Spleen (tissue), 7 donors: ENCODE measurements at regions not wholly inside any gene's neighbourhood (a gene's known extent, or its start where the extent isn't known, plus 50 kb on each side); places are given as distances from the start of the nearest gene placed in this dataset.

Experiments
- POLR2A ChIP-seq, 3 donors: fragments of 450-650 bp; IDR thresholded peaks; one replicate each; pipeline ENCODE4 v1.5.1; 2017; ENCODE audit warnings: antibody characterized with exemption in 3 of 3, mild to moderate bottlenecking in 1 of 3
- TF ChIP-seq, protein P1 (sequence below), 11 experiments: fragments of 200-600 bp in 7 of 11; fragments of 450-650 bp in 4 of 11; sonication (generic) in 4 of 11; IDR thresholded peaks in 8 of 11; conservative IDR thresholded peaks in 3 of 11; 1 replicate in 7 of 11; 2 replicates in 4 of 11; pipeline versions ENCODE4 v1.4.0 to v1.8.0; 2016 to 2021; ENCODE audit warnings: antibody characterized with exemption in 11 of 11, inconsistent platforms in 4 of 11, mild to moderate bottlenecking in 1 of 11
- donor health status: DM: no; HTN: no; CAD: no; lungs with moderate emphysema.
- donor health status: DM: no; HTN: no; CAD: no.
- donor health status: DM: no; HTN: no; CAD: no.

DNA sequence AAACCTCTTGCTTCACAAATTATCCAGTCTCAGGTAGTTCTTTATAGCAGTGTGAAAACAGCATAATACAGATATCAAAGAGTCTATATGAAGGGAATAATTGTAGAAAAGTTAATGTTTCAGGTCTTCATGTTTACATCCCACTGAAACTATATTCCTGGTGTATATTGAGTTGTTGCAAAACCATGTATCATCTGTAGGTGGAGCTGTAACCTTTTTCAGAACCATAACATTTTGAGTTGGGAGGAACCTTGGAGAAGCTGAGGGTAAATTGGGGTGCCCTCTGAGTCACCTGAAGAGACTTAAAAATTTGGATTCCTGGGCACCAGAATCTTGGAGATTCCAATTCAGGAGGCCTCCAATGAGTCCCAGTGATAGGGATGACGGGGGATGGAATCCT lies 51.9 kb upstream of the TAPT1 start:
- TF ChIP-seq, protein P1, sequence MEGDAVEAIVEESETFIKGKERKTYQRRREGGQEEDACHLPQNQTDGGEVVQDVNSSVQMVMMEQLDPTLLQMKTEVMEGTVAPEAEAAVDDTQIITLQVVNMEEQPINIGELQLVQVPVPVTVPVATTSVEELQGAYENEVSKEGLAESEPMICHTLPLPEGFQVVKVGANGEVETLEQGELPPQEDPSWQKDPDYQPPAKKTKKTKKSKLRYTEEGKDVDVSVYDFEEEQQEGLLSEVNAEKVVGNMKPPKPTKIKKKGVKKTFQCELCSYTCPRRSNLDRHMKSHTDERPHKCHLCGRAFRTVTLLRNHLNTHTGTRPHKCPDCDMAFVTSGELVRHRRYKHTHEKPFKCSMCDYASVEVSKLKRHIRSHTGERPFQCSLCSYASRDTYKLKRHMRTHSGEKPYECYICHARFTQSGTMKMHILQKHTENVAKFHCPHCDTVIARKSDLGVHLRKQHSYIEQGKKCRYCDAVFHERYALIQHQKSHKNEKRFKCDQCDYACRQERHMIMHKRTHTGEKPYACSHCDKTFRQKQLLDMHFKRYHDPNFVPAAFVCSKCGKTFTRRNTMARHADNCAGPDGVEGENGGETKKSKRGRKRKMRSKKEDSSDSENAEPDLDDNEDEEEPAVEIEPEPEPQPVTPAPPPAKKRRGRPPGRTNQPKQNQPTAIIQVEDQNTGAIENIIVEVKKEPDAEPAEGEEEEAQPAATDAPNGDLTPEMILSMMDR (IDR thresholded peaks at IDR 0.05 in 8 of 11, conservative IDR thresholded peaks at IDR 0.05 in 3 of 11): peak in 1 of 11 experiments; percentile 10
- no peak for TF ChIP-seq POLR2A (IDR thresholded peaks at IDR 0.05)
